HuH-7.5 (cell line): ENCODE measurements at regions not wholly inside any gene's neighbourhood (a gene's known extent, or its start where the extent isn't known, plus 50 kb on each side); places are given as distances from the start of the nearest gene placed in this dataset.

Experiments
- DNase-seq: peaks from one replicate; pipeline ENCODE4 v3.0.0; 2011; ENCODE audit warnings: low spot score

DNA sequence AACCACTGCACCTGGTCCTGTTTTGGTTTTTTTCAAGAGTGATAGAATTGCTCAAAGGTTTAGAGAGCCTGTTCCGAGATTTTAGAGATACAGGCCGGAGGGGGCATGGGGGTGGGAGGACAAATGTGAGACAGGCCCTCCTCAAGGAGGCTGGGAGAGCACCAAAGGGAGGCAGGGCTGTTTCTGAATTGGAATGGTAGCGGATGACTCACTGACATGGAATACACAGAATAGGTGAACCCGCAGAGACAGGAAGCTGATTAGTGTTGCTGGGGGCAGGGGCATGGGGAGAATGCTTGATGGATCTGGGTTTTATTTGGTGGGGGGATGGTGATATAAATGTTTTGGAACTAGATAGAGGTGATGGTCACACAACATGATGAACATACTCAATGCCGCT is 111.0 kb upstream of the MGAT5 start:
- DNase-seq = no peak

- DNase-seq = no peak
These were observed 110.3 kb upstream of the MGAT5 start for GRCh38 chr2:134143568-134143967.

DNA sequence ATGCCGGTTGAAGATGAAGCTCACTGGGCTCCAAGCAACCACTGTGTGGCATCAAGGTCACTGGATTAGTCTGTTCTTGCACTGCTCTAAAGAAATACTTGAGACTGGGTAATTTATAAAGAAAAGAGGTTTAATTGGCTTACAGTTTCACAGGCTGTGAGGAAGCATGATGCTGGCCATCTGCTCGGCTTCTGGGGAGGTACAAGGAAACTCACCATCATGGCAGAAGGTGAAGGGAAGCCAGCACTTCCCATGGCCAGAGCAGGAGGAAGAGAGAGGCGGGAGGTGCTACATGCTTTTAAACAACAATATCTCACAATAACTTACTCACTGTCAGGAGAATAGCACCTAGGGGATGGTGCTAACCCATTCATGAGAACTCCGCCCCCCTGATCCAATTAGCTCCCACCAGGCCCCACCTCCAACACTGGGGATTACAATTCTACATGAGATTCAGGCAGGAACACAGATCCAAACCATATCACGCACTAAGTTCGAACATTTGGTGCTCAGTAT is 109.7 kb upstream of the MGAT5 start:
- DNase-seq = no peak

GRCh38 chr2:134144651-134145050 is 109.2 kb upstream of the MGAT5 start:
- DNase-seq = no peak

DNA sequence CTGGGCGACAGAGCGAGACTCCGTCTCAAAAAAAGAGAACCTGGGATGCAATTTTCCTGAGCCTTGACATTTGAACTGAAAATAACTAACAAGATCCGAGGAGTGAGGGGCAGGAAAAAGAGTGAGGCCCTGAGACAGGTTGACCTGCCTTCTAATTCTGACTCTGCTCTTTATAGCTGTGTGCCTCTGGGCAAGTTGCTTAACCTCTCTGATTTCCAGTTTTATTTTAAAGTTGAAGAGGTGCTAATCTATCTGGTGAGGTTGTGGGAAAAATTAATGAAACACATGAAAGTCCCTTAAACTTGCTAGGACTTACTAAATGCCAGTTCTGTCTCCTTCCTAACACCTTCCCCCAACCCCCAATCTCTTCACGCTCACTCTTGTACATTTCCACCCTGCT is 108.4 kb upstream of the MGAT5 start:
- DNase-seq = no peak

DNA sequence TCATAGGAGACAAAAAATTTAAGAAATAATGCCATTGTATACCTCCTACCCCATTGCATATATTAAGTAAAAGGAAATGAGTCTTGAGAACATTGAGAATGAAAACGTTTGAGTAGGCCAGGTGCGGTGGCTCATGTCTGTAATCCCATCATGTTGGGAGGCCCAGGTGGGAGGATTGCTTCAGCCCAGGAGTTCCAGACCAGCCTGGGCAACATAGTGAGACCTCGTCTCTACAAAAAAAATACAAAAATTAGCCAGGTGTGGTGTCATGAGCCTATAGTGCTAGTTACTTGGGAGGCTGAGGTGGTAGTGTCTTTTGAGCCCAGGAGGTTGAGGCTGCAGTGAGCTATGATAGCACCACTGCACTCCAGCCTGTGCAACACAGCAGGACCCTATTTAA is 107.7 kb upstream of the MGAT5 start:
- DNase-seq = no peak

DNA sequence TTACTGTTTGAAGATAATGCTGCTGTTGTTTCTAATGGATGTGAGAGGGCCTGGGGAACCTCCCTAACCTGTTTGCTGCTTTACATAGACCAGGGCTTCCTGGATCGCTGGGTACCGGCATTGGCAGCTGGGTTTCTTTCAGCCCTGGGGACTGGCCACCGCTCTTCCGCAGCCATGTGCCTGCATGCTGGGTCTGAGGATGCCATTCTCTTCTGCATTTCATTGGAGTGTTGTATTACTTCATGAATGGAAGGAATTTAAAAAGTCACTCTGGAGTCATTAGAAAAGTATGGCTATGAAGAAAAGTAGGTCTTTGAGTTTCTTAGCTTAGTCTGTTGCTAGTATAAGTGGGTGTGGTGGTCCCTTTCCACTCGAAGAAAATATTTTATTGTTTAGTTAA is 107.3 kb upstream of the MGAT5 start:
- no peak for DNase-seq

GRCh38 chr2:134148172-134148571 is 105.7 kb upstream of the MGAT5 start:
- DNase-seq = no peak

DNA sequence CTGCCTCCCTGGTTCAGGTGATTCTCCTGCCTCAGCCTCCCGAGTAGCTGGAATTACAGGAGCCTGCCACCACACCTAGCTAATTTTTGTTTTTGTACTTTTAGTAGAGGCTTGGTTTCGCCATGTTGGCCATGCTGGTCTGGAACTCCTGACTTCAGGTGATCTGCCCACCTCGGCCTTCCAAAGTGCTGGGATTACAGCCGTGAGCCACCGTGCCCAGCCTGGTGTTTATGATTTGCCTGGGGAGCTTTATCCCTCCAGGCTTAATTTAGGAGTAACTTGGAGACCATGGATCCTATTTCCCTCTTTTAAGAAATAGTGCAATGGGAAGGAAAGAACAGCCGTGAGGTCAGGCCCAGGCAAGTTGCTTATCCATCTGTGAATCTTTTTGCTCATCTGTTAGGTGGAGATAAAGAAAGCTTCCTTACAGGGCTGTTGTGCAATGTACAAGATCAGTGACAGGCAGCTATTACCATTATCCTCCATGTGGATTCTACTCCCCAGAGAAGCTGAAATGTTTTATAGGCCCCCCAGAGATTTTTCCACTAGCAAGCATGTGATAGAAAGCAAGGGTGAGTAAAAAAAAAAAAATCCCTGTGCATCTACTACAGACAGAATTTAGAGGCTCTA is 104.9 kb upstream of the MGAT5 start:
- DNase-seq = no peak

DNA sequence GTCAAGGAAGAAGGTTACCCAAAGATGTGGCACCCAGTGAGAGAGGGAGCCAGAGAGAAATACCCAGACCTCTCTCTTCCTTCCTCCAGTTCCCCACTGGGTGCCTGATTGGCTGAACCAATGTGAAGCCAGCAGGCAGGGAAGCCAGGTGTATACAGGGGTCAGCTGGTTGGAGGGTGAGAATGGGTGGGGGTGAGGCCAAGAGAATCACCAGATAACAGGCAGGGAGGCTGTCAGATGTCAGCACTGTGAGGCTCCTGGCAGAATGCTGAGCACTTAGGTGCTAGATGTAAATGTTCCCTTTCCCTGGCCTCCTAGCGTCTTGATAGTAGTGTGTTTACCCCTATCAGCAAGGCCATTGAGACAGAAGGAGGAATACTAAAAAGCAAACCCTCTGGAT is 104.0 kb upstream of the MGAT5 start:
- DNase-seq = no peak

- DNase-seq = no peak
These were observed 103.1 kb upstream of the MGAT5 start for GRCh38 chr2:134150760-134151159.

DNA sequence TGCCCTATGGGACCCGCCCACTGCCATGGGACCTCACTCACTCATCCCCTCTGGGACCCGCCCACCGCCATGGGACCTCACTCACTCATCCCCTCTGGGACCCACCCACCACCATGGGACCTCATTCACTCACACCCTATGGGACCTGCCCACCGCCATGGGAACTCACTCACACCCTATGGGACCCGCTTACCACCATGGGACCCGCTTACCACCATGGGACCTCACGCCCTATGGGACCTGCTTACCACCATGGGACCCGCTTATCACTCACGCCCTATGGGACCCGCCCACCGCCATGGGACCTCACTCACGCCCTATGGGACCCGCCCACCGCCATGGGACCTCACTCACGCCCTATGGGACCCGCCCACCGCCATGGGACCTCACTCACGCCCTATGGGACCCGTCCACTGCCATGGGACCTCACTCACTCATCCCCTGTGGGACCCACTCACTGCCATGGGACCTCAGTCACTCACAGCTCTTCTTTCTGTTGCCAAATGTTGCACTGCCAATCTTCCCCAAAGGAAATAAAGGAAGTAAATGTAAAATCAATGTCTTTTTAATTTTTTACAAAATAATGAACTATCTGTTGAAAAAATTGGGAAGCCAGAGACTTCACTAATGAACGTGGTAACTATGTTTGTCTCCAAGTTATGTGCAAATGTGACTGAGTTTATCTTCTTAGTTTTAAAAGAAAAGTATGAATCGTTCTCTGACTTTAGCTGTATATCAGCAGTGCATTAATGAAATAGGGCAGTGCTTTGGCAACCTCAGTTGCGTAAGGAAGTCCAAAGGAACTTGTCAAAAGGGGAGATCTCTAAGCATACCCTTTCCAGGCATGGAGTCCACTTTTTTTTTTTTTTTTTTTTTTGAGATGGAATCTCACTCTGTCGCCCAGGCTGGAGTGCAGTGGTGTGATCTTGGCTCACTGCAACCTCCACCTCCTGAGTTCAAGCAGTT is 101.5 kb upstream of the MGAT5 start:
- no peak for DNase-seq

DNA sequence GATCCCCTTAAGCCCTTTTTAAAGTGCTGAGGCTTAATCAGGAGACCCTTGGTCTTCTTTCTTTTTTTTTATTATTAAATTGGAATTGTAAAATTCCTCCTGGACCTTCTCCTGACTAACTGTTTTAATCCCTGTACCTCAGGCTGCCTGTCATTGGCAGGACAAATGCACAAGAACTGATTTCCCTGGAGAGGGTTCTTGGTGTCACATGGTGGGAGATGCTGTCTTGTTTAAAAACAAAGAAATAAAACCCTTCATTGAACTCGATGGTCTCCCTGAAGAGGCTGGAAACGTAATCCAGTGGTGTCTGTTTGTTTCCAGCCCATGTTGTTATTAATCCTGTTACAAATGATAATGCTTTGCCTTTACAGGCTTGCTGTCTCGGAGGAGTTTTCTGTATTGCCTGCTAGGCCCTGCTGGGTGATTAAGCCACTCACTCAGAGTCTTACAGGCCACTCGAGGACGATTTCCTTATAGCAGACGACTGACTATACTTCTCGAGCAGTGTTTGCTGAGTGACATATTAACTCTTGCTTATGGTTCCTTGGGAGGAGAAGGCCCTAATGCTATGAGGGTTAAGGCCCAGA is 100.5 kb upstream of the MGAT5 start:
- DNase-seq = no peak

GRCh38 chr2:134154246-134154645 is 99.6 kb upstream of the MGAT5 start:
- DNase-seq = no peak

DNA sequence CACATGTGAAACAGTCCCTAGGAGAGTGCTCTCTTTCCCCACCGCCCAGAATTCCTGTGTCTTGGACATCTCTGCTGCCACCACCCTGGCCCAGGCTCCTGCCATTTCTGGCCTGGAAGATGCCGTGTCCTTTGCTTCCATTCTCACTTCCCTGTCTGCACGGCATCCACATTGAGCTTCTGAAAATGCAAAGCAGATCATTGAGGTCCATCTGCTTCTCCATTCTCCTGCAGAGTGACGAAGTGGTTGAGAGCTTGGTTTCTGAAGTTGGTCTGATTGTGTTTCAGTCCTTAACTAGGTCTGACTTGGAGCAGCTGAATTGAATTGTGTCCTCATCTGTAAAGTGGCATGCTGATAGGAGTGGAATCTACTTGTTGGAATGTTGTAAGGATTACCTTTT is 98.7 kb upstream of the MGAT5 start:
- no peak for DNase-seq

DNA sequence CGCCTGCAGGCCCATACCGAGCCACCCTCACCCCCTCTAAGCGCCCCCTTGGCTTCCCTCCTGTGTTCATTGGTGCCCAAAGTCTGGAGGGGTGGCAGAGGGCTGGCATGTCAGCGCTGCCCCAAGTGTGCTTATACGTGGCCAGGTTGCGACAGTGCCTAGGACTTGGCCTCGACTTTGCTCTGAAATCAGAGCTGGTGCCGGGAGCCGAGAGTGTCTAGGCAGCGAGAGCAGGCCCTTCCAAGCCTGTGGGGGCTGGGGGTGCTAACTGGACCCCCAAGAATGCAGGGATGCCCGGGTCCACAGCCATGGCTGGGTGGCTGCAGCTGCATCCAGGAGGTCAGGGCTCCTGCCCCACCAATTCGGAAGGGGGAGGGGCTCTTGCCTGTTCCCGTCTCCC is 95.6 kb upstream of the MGAT5 start:
- no peak for DNase-seq

- no peak for DNase-seq
These were observed 92.7 kb upstream of the MGAT5 start for GRCh38 chr2:134161170-134161547.

- DNase-seq = no peak
These were observed 90.5 kb upstream of the MGAT5 start for GRCh38 chr2:134163336-134163735.

DNA sequence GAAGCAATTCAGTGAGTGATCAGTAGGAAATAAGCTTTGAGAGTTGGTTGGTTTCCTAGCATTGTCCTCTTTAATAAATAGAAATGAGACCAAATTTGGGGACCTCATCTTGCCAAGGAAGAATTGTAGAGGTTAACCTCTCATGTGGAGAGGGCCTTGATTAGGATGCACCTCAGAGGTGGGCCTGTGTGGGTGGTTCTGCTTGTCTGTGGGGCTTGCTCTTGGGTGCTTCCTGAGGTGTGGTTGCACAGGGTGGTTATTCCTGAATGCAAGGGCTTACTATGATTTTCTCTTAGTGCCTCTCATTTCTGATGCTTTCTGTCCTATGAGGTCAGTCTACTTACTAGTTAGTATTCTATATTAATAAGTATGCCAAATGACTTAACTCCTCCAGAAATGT is 89.6 kb upstream of the MGAT5 start:
- DNase-seq = no peak

- DNase-seq = no peak
These were observed 86.9 kb upstream of the MGAT5 start for GRCh38 chr2:134167015-134167414.

- DNase-seq = no peak
These were observed 84.1 kb upstream of the MGAT5 start for GRCh38 chr2:134169788-134170187.

- no peak for DNase-seq
These were observed 83.6 kb upstream of the MGAT5 start for GRCh38 chr2:134170294-134170693.

- DNase-seq = no peak
These were observed 83.2 kb upstream of the MGAT5 start for GRCh38 chr2:134170700-134171099.
